HUDEP-2 (cell line): ENCODE measurements at regions not wholly inside any gene's neighbourhood (a gene's known extent, or its start where the extent isn't known, plus 50 kb on each side); places are given as distances from the start of the nearest gene placed in this dataset.

Experiments used
- DNase-seq, 76 experiments: peaks; one replicate each; lab custom pipeline; 2025; ENCODE audit not compliant: unreplicated experiment in 76 of 76; lab: John Stamatoyannopoulos, UW

DNA sequence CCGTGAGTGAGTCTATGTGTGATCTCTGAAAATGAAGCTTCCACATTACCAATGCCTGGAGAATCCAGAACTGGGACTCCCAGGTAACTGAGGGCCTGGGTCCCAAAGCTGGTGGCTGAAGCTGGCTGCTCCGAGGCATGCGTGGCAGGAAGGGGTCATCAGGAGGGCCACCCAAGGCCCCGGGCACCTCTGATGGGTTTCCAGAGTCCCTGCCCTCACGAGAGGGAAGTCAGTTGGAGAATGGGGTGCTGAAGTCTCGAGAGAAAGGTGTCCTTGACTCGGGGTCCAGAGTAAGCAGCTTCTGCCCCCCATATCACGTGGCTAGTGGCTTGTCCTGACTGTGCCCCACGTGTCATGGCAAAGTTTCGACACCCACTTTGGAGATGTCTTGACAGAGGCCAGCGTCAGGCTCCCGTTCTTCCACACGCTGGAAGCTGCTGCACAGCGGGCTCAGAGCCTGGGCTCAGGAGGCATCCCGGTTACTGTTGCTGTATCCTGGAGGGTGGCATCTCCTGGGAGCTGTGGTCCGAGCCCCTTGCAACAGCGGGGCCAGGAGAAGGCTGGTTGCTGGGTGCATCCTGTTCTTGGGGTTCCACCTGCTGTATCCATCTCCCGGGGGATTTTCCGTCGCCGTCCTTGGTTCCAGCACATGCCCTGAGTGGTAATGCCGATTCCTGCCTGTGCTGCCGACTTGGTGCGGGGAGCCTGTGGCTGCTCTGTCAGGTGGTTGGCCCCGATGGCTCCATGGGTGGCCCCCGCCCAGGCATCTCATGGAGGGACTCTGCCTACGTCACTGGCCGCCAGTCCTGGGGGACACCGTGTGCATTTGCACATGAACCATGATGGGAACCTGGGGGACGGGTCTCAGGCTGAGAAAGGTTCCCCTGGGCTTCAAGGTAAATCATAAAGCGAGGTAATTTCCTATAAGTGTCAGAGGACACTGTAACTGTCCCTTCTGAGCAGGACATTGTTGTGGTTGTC is 183.3 kb upstream of the HDAC4 start:
- DNase-seq, result no peak

DNA sequence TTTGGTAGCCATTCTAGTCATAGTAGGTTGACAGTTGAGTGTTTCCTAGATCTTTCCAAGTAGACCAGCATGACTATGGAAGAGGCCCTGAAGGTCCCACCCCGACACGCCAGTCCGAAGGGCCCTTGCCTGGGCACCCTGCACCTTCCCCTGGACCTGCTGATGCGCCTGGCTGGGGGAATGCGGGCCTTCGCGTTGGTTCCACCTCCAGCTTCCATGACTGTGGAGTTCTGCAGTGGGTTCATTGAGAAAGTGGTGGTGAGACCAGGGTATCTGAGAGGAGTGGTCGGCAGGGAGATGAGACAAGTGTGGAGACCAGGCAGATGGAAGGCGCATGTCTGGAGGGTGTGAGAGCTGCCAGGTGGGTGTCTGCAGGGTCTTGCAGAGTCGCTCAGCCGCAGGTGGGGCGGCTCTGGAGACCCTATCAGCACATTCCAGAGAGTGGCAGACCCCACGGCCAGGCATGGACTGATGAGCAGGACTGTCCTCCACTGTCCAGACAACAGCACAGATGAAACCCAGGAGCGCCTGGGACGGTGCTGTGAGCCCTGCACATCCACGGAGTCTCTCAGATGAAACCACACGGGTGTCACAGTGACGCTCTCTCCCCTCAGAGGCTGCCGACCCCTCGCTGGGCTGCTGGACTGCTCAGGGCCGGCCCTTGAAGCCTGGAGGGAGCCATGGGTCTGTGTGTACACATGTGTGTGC is 182.5 kb upstream of the HDAC4 start:
- no peak for DNase-seq

DNA sequence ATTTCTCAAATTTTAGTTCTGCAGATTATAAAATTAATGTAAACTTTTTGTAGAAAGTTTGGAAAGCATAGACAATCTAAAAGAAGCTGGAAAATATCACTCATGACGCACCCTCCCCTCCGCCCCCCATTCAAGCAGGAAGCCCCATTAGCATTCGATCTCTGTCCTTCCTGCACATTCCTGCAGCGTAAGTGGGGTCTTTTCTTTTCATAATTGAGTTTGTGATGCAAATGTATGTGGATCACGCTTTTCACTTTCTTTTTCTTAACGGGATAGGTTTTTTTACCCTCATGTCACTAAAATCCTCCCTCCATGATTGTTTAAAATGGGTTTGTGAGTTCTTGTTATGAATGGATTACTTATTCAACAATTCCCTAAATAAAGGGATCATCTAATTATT is 181.7 kb upstream of the HDAC4 start:
- no peak for DNase-seq

- no peak for DNase-seq
Observed at GRCh38 chr2:239581352-239581901, 180.6 kb upstream of the HDAC4 start.

DNA sequence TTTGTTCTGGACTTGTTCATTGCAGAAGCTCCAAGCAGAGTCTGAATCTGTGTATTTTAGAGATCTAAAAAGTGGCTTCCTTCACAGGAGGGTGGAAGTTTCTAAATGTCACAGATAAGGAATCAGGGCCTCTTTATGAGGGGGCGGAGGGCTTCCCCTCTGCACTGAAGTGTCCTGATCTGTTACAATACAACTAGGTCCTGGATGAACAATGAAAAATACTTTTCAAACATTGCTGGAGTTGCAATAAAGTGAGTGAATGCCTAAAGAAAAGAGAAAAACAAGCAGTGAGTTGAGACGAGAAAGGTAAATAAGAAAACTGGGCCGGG is 179.3 kb upstream of the HDAC4 start:
- DNase-seq, result no peak

- no peak for DNase-seq
Observed at GRCh38 chr2:239579524-239580198, 178.8 kb upstream of the HDAC4 start.

- DNase-seq, result no peak
Observed at GRCh38 chr2:239579081-239579480, 178.3 kb upstream of the HDAC4 start.

DNA sequence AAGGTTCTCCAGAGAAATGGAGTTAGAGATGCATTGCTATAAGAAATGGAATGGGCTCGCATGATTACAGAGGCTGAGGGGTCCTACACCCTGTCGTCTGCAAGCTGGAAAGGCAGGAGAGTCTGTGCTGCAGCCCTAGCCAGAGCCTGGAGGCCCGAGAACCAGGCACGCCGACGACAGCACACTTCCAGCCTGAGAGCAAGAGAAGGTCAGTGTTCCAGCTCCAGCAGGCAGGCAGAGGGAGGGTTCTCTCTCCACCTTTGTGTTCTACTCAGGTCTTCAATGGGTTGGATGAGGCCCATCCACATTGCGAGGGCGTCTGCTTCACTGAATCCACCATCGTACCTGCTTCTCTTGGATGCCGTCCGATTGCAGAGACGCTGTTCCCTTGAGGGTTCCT is 177.6 kb upstream of the HDAC4 start:
- no peak for DNase-seq

DNA sequence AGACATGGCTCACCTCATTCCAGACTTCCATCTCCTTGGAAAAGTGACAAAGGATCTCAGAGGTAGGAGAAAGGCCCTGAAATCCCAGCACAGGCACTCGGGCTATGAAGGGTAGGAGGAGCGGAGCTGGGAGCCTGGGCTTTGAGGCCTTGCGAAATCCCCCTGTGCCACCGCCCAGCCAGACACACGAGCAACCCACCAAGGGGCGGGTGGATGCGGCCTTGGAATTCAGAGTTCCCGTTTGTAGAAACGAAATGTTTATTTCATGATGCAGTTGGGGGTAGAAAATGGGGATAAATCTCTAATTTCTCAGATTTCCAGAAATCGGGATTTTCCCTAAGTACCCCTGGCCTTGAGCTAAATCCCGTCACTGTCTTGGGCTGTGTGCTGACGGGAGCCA is 177.1 kb upstream of the HDAC4 start:
- no peak for DNase-seq

DNA sequence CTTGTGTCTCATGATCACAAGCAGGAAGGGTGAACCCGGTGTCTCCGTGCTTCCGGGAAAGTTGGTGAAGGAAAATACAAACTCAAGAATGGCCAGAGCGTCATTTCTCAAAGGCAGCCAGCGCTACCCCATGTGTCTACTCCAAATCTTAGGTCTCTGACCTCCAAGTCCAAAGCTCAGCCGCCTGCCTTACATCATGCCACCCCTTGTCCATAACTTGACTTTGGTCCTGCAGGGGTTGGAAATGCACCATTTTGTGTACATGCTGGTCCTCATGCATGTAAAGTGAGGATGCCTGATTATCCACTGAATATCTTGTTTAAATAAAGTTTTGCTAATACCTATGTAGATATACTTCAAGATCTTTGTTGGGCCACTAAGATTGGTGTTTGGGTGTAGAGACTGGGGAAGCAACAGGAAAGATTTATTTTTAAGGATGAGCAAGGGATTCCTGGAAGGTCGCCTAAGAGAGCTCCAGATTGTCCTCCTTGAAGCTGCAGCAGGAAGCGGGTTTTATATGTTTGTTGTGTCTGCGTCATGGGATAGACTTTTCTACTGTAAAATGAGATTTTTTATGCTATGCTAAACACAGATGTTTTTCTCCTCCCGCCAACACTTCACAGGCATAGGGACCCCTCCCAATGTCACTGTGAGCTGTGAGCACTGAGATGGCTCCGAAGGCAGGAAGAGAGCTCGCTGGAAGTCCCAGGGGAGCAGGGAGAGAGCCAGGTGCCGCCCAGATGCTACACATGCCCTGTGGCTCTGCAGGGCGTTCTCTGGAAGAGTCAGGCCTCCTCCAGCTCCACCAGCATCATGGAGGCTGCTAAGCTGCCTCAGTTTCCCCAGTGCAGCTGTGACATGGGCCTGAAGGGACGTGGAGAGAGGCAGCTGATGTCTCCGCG is 176.2 kb upstream of the HDAC4 start:
- no peak for DNase-seq

GRCh38 chr2:239575931-239576445 is 175.2 kb upstream of the HDAC4 start:
- DNase-seq, result no peak

DNA sequence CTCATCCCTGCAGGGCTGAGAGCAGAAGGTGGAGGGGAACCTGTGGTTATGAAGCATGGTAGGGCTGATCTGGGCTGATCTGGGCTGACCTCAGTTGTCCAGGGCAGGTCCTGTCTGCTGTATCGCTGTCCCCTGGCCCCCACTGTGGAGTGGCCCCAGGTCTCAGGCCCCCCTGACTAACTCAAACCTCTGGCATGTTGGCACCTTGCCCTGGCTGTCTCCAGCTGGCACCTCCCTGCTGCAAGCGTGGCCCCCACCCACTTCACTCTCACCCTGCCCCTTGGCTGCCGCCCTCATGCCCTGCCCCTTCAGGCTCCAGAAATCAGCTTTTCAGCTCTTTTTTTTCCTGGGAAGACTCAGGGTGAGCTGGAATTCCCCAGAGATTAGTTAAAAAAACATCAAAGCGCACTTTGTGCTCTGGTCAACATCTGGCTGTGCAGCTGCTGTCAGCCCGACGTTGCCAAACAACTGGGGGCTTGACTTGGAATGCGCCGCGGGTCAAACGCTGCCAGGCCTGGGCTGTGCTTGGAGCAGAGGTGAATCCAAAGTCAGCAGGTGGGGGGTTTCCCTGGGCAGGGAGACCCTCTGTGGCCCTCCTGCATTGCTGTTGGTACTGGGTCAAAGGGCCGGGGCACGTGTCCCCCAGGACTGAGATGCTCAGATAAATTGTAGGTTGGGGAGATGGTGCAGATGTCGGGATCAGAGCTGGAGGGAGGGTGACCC is 173.8 kb upstream of the HDAC4 start:
- no peak for DNase-seq

- no peak for DNase-seq
Observed at GRCh38 chr2:239574054-239574433, 173.2 kb upstream of the HDAC4 start.

DNA sequence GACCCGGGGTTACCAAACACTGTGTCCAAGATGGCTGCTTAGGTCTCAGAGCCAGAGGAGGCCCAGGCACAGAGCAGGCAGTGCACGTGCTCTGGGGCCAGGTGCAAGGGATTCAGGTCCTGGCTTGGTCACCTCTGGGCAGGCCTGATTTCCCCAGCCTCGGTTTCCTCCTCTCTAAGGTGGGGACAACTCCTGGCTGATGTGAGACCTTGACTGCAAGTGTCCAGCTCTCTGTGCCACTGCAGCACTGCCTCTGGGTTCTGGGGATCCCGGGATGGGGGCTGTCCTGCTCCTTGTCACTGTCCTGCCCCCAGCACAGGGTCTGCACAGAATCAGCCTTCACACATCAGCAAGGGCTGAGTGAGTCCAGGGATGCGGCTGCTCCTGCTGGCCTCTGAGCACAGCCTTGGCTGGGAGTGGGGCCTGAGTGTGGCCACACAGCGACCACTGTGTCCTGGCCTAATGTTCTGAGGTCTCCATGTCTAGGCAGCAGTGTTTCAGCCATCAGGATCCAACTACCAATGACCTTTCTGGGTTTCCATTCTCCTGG is 170.2 kb upstream of the HDAC4 start:
- DNase-seq, result no peak

DNA sequence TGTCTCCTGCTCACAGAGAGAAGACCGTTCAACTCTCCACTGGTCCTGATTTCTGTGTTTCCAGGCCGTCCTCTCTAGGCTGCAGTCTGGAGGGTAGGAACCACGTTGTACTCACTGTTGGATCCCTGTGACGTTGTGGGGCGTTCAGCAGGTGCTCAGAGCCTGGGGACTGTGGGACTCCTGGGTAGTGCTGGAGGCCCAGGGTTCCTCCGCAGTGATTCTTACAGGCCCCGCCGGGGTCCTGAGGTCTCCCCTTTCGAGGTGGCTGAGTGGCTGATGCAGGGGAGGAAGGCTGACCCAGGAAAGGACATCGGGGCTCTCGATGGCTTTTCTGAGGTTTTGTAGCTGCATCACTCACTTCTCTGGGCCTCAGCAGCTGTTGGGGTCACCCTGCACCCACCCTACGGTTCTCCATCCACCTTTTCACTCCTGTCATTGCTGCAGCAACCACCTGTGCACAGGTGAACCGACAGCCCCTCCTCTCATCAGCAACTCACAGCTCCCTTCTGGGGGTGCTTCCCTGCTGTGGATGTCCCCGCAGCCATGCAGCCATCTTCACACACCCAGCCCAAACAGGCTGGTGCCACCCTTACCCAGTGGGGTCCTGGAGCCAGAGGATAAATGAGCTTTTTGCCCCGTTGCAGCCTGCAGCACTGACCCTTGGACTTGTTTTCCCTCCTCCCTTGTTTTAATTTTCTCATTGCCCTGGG is 169.6 kb upstream of the HDAC4 start:
- DNase-seq, result no peak

- no peak for DNase-seq
Observed at GRCh38 chr2:239569401-239570090, 168.7 kb upstream of the HDAC4 start.

DNA sequence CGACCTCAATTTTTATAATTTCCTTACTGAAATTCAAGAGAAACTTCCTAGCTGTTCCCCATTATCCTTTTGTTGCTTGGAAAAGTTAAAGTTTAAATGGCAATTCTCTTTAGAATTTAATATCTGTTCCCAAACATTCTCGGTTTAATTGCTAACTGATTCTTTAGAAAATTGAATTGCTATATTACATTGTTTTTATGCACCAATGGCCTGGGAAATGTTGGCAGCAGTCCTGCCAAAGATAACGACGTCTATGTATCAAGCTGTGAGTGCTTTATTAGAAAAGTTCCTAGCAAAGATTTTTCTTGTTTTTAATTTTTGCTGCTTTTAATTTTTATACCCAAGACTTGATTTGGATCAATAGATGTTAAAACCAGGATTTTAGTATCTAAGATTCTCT is 167.8 kb upstream of the HDAC4 start:
- no peak for DNase-seq

GRCh38 chr2:239567786-239568185 is 167.0 kb upstream of the HDAC4 start:
- no peak for DNase-seq
